Fibroblast of skin of abdomen (primary cell): ENCODE measurements at regions not wholly inside any gene's neighbourhood (a gene's known extent, or its start where the extent isn't known, plus 50 kb on each side); places are given as distances from the start of the nearest gene placed in this dataset.
A peak's percentile ranks its signal among the peaks of the same experiment; 100 is the strongest.

Experiments
- DNase-seq: peaks from one replicate; pipeline ENCODE4 v3.0.0-alpha.2; 2013

DNA sequence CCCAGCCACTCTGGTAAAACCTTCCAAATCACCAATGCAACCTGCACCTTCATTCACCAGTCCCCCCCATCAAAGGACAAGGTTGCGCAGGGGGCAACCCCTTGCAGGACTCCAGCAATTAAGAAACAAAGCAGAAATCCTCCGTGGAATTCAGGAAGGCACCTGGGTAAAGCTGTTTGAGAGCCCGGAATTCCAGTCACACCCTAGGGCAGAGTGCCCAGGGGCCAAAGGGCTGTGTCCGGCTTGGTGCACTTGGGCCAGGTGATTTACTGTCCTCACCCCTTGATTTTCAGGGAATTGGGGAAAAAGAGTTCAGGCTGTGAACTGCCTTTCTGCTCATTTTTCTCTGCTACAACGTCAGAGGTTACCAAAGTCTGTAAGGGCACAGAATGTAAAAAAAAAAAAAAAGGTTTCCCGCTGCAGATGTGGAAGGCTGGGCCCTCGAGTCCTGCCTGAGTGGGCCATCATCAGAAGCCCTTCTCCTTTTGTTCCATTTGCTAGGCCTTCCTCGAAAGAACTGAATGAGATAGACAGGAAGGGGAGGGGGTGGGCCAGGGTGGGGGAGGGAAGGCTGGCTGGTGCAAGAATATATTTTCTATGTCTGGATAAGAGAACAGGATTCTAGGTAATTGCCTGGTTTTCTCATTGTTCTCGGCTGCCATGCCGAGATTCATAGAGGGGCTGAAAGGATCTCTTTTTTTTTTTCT lies 266.5 kb upstream of the PSMD7 start:
- DNase-seq: no peak

DNA sequence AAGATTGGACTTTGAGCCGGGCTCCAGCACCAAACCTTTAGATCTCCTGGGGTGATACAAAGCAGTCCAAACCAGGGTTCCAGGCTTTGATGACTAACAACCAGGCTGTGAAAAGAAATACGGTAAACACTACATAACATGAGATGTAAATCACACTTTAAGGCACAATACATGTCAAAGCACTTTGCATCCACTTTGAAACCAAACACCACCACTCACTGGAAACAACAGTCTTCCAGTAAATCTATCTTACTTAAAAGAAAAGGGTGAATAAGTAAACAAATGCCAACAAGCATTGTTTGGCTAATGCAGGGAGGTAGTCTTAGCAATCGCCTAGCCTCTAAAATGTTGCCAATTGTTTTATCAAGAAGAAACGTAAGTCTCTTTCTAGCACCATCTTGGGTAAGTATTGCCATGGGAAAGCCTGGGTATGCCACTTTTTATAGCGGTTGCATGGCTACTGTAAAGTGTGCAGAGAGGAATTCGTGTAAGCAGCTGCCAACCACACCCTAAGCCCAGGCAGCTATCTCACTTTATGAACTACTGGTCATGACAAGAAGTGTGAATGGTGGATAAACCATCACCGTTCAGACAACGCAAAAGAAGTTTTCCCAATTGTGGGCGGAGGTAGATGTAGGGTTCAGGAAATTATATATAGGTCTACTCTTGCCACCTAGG lies 267.4 kb upstream of the PSMD7 start:
- no peak for DNase-seq

DNA sequence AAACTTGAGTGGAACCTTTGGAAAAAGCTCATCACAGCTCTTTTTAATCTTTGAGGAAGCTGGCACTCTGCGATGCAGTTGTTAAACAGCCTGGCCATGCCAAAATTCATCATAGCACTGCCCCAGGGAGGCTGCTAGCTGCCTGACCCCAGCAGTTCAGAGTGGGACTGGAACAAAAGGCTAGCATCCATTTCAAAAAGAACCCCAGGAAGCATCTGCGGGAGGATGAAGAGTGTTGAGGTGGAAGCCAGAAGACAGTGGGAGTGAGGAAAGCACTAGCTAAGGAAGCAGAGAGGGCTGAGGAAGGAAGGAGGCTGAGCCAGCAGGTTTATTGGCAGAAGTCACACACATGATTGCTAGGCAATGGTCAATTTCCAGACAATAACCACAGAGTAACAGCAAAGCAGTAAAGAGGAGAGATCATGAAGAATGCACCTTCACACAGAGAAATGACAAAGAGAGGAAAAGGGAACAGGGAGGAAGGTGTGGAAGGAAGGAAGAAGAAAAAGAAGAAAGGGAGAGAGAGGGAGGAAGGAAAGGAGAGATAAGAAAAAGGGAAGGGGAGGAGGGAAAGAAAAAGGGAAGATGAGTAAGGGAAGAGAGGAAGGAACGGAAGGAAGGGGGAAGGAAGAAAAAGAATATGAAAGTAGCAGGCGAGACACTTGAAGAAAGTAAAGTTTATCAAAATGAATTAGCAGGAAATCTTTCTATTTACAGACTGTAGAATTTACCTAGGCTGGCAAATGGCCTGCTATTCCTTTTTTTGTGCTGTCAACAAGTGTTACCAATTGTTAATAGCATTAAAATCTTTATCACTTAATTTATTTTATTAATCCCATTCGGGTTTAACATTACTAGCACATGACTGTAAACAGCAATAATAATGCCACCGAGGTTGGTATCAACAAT lies 270.0 kb upstream of the PSMD7 start:
- no peak for DNase-seq

DNA sequence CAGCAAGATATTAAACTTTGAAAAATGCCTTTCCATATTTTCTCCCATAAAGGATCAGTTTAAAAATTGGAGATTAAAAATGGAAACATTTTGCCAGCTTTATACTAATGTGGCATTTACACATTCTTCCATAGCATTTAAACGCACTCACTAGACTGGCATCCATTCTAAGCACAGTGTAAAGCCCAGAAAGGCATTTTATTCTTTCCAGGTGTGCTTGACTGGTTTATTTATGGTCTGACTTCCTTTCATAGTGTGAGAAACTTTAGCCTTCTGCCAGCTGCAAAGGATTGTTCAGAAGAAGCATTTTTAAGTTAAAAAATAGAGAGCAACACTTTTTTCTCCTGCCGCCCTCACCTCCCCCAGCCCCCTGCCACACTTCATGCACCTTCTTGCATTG lies 271.7 kb upstream of the PSMD7 start:
- DNase-seq: no peak

DNA sequence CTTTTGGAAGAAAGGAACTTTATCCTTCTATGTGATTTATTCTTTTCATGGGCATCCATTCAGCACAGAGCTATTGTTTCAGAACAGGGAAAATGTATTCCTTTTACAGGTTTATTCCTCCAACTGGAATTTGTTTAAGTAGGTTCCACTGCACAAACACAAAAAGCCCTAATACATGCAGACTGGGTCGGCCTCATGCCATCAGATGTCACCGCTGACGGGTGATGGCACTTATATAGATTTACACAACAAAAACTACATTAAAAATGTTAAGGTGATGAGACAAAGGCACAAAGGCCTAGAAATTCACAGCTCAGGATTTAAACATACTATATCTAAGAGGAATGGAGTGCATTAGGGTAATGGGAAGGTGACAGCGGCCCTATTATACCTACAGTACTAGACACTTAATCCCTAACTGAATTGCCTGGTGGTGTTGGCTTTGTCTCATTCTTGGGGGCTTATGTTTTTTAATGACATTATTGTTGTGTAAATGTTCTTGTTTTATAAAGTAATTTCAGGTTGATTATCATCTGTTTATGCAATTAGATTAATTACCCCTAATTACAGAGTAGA lies 276.4 kb upstream of the PSMD7 start:
- DNase-seq: no peak

DNA sequence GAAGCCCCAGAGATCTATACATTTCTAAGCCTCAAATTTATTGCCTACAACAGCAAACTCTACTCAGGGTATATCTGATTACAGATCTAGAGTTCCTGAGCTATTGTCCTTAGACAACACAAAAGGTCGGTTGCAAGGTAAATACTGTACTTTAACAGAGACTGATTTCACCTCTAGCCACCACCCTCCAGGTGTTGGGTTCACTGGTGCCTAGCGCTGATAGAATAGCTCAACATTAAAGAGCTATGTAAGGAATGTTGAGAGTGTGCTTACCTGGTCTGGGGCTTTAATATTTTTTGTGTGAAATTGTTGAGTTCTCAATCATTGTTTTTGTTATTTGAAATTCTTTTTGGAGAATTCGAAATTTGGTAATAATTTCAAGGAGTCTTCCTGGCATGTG lies 277.0 kb upstream of the PSMD7 start:
- DNase-seq: no peak

DNA sequence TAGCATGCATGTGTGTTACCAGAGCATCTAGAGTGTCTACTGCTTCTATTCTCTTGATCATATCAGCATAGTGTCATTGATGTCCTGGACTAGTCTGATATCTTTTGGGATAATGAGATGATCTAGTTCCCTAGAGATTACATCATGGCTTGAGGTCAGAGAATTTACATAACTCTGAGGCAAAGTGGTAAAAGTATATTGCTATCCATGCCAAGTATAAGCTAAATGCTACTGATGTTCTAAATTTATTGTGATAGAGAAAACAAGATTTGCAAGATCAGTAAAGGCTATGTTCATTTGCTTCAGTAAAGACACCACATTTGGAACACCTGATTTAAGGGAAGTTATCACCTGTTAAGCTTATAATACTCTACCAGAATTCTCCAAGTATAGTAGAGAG lies 280.7 kb upstream of the PSMD7 start:
- DNase-seq: no peak

DNA sequence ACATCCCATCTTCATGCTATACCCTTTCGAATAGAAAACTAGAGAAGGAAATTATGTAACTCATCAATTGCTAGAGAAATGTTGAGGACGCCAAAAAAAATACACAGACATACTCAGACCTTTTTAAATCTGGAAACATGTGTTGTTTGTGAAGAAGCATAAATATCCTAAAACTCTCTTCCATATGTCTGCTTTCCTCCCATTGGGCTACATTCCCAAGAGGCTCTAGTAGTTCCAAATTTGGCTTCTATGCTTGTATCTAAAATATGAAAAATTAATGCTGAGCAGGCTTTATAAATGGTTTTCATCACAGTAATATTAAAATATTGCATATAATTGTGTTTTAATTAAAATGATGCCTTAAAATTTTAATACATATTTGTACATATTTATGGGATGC lies 297.9 kb upstream of the PSMD7 start:
- no peak for DNase-seq

DNA sequence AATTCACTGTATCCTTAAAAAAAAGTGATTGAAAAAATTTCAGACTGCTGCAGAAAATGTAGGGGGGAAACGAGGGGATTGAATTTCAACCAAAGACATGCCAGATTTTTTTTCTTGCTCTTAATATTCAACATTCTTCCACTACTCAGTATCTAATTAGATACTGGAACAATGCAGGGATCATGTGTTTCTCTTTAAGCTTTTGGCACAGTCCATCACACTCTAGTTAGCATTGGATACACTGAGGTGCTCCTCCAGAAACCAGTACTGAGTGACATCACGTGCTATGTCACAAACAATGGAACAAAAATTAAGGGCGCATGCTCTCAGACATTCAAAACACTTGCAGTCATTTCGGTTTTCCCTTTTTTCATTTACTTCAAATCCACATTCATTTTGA lies 298.6 kb upstream of the PSMD7 start:
- peak; percentile 1 for DNase-seq

DNA sequence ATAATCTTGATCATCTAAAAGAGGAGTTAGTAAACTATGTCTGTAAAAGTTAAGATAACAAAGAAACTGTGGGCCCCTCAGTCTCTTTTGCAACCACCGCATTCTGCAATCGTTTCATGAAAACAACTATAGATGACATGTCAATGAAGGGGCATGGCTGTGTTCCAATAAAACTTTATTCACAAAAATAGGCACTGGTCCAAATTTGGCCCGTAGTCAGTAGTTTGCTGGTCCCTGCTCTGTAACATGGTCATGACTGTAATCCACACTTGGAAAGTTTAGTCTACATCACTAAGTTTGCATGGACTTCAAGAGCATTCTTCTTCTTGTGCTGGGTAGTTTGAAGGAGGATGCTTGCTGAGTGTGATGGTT lies 299.3 kb upstream of the PSMD7 start:
- no peak for DNase-seq

DNA sequence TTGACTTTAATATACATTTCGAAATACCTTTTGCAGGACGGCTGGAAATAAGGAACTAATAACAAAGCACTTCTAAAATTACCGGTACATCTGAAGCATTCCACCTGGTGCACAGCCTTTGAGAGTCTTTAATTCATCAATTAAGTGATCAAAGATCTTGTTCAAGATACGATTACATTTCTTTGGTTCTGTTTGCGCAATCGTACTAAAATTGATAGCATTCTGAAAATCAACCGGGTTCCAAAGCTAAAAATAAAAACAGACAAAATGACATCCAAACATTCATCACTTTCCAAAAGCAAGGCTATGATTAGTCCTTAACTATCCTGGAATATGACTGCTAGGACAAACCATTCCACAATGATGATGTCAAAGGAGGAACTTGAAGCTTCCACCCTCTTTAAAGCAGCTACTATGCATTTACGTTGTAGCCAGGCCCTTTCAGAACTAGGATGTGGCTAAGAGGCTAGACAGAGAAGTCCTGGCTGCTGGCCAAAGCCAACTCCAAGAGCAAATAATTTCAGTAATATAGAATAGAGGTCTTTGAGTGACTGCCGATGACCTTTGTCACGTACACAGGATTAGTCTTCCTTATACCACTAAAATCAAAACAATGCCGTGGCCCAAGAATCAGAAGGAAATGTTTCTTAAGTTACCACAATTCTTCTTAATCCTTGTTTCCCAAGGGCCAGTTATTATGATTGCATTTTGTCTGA lies 299.8 kb upstream of the PSMD7 start:
- DNase-seq: no peak

DNA sequence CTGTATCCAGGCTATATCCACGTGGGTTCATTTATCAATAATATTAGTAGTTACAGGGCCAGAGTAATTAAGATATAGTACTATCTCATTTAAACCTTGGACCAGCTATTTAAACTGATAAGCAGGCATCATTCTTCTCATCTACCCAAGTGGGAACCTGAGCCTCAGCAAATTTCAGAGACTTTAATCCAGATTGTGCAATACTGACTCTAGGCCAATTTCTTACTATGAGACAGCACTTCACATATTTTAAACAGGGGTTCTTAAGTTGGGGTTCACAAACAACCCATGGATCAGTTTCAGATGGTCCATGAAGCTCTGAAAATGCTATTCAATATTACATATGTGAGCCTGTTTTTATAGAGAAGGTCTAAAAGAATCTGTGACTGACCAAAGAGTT lies 302.7 kb upstream of the PSMD7 start:
- no peak for DNase-seq

DNA sequence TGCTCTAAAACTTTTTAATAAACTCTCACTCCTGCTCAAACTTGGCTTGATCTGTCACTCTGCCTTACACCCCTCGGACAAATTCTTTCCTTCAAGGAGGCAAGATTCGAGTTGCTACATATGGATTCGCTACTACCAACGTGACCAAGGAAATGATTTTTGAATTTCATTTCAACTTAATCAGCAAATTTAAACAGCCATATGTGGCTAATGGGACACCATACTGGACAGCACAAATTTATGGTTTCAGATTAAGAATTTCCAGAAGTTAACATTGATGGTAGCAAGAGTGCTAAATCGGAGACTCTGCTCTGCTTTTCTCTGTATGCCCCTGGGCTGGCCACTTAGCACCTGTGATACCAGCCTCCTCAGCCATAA lies 318.2 kb upstream of the PSMD7 start:
- no peak for DNase-seq

DNA sequence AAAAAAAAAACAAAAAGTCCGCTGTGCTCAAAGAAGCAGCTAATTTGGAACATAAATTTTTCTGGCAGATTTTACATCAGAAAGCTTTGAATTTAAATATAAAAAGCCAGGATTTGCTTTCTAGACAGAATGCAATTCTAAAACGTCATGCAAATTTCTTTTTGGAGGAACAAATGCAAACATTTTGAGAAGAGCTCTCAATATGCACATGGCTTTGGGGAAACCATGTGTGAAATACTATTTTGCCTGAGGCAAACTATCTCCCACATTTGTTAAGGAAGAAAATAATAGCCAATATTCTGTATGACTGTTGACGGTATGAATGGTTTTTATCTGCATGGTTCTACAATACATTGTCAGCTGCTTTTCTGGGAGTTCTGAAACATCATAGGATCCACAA lies 320.0 kb upstream of the PSMD7 start:
- DNase-seq: no peak

DNA sequence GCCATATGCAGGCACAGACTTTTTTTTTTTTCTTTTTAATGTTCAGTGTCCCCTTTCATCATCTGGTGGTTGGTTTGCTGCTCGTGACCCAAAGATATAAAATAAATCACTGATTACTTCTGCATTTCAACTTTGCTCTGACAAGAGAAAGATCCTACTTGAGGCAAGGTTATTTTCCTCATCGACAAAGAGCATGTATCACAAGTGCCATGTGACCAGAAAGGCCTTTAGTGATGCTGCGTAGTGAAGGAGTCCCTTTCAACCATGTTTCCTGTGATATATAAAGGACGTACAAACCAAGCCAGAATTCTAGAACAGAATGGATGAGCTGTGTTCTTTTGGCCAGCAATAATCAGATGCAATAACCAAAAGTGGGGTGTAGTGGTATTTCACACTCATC lies 323.4 kb upstream of the PSMD7 start:
- DNase-seq: no peak

DNA sequence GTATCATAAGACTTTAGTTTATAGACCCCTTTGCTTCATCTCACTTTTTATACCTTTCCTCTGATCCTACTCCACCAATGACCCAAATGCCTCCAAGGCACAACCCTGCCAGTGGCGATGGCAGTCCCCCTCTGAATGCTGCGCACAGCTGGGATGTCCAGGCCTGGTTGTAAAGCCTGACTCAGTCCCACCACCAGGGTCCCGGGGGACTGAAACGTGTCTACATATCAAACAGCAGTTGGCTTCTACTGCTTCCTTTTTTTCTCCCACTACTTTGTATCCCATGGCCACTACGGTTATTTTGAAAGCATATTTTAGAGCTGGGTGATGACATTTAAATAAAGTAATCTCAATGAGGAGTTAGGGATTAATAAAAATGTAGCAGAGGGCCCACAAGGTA lies 329.8 kb upstream of the PSMD7 start:
- no peak for DNase-seq

DNA sequence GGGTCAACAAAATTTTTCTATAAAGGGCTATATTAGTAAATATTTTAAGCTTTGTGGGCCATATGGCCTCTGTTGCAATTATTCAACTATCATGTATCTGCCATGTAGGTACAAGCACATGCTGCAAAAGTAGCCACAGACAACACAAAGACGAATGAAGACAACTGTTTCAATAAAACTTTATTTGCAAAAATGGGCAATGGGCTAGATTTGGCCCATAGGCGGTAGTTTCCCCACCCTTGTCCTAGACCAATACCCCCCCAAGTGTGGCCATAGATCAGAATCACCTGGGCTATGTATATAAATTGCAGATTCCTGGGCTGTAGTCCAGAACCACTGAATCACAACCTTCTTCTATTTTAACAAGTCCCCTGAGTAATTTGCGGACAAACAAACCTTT lies 331.0 kb upstream of the PSMD7 start:
- DNase-seq: no peak

DNA sequence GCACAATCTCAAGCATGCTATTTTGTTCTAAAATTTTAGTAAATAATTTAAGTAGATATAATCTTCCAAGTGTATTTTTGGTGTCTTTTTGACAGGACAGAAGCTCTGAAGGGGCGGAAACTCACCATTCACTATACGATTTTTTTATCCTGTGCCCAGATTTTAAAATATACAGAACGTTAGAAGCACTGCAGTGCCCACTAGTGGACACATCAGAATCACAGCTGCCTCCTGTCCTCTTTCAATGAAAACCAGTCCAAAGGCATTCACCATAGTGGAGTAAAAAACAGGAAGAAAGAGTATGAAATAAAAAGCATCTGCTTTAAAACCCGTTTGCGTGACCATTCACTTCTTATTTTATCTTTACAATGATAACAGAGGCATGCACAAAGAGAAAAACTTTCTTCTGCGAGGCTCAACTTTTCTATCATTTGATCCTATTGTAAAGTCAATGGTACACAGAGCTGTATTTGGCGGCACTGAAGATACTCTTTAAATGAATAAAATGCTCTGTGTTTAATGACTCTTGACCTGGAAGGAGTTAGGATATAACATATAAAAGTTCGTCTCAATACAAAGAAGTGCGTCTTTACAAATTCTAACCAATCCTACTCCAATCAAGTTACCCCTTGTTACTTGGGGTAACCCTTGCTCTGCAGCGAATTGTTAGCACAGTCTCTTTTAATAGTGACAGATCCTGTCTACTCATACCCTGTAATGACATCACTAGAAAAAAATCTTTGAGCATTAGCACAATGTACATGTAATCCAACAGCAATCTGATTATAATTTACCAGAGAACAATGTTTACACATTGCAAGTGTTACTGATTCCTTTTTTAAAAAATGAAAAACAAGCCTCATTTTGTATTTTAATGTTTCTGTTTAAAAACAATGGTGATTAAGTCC lies 339.8 kb upstream of the PSMD7 start:
- DNase-seq: peak; percentile 75

DNA sequence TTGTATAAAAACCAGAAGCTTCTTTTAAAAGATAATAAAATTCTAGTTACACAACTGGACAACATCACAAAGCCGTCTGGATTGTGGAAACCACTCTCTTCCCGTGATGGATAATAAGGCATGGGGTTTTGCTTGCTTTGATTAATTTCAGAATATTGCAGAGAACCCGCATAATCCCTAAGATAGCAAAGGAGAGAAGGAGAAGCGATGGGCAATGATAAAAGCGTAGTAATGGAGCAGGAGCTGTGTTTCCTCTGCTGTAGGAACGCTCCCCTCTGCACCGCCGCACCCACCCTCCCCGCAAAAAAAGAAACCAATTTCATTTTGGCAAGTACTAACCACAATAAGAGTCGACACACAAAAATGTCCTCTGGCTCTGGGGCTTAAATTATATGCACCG lies 340.9 kb upstream of the PSMD7 start:
- DNase-seq: no peak

DNA sequence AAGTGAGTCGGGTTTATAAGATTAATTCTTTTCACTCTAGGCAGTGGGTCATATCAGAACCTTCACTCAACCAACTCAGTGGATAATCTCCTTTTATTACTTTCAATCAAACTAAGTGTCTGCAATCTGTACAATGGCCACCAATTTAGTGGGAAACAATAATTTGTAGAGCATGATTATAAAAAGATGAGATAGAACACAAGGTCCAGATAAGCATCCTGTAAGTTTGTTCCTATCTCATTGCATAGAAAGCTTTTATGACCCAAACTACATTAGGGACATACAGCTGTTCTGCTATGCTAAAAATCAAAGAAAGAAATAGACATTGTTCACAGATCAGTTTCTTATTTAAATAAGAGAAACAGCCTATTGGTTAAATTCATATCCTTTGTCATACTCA lies 341.4 kb upstream of the PSMD7 start:
- no peak for DNase-seq

DNA sequence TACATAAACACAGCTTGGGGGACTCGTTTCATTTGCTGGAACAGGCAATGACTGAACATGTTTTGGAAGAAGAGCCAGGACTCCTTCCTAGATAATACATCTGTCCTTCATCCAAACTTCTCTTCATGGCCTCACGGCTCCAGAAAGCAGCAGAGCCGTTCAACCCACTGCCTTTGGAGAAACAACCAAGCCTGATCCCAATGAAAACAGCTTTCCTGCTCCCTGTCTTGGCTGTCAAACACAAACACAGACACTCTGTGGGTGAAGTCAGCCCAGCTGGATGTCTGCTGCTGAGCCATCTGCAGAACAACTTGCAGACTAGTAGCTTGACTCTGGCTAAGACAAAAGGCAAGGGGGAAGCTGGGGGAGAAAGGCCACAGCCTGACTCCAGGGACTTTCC lies 345.1 kb upstream of the PSMD7 start:
- DNase-seq: peak; percentile 74
